ENCODE measurements at regions not wholly inside any gene's neighbourhood (a gene's known extent, or its start where the extent isn't known, plus 50 kb on each side); places are given as distances from the start of the nearest gene placed in this dataset.
"Not testable (repeated sequence)": the region's sequence is repeated elsewhere in the genome, so short reads cannot be mapped to it uniquely, and the experiment has no call there.

- DNase-seq = peak; percentile 8
- Histone ChIP-seq H3K9me3 (no peaks in the 10 kb centered on the region), H3K27me3 (no peaks in the 10 kb centered on the region), H3K27ac (no peak overlapping the region), H3K36me3 (no peaks in the 10 kb centered on the region), H3K4me3 (no peak overlapping the region), H3K4me1 (no peaks in the 10 kb centered on the region)
- in situ Hi-C loops (cut with MboI; ENCODE audit: low pct_ligation_motif_present in 1 of 4, low pct_unique_long_range_greater_than_20kb in 1 of 4, low sequenced_read_pairs in 3 of 4) (no loop called here), intact Hi-C loops (cut with DNase I; ENCODE audit: low total_unique reads) (no loop called here)
- 34% methylated on average over 2 of the region's 2 CpGs; no CpG with 5 or more reads in 1 of the 2 donors for WGBS, 2 donors (ENCODE audit: low coverage in 1 of 2)
- TF ChIP-seq CTCF (IDR thresholded peaks at IDR 0.05) (peak; percentile 28 to 47 (median 40)), POLR2AphosphoS5 (IDR thresholded peaks at IDR 0.05) (no peak), POLR2A (IDR thresholded peaks at IDR 0.05) (no peak)
These were observed 82.9 kb downstream of the LAS1L start for GRCh38 chrX:65451663-65452062.

GRCh38 chrX:65420154-65420553 is 114.4 kb downstream of the LAS1L start:
- H3K4me1 ChIP-seq = no peaks in the 10 kb centered on the region
- in situ Hi-C loops (cut with MboI; ENCODE audit: low pct_ligation_motif_present in 1 of 4, low pct_unique_long_range_greater_than_20kb in 1 of 4, low sequenced_read_pairs in 3 of 4) (no loop called here), intact Hi-C loops (cut with DNase I; ENCODE audit: low total_unique reads) (no loop called here)
- H3K36me3 ChIP-seq = no peaks in the 10 kb centered on the region
- no peak overlapping the region for H3K4me3 ChIP-seq
- TF ChIP-seq POLR2AphosphoS5 (IDR thresholded peaks at IDR 0.05) (no peak), CTCF (IDR thresholded peaks at IDR 0.05) (no peak), POLR2A (IDR thresholded peaks at IDR 0.05) (no peak), EP300 (IDR thresholded peaks at IDR 0.05; ENCODE audit: low read depth) (no peak)
- no peaks in the 10 kb centered on the region for H3K27me3 ChIP-seq
- H3K9me3 ChIP-seq = no peaks in the 10 kb centered on the region
- no peak for DNase-seq
- H3K27ac ChIP-seq = no peak overlapping the region
- WGBS, 2 donors (ENCODE audit: low coverage in 1 of 2) = 90% methylated on average over 2 of the region's 2 CpGs; no CpG with 5 or more reads in 1 of the 2 donors

- Histone ChIP-seq H3K27me3 (peaks cover 22% of the 10 kb centered on the region), H3K4me3 (peak overlapping the region in 3 of 4 donors; percentile 16 to 49 (median 24))
- H3K36me3 ChIP-seq; H3K4me1 ChIP-seq; in situ Hi-C loops (cut with MboI; ENCODE audit: low pct_ligation_motif_present in 1 of 4, low pct_unique_long_range_greater_than_20kb in 1 of 4, low sequenced_read_pairs in 3 of 4); intact Hi-C loops (cut with DNase I; ENCODE audit: low total_unique reads); H3K9me3 ChIP-seq; DNase-seq; H3K27ac ChIP-seq: not testable (repeated sequence)
- WGBS, 2 donors (ENCODE audit: low coverage in 1 of 2) = 52% methylated on average over 35 of the region's 48 CpGs; no CpG with 5 or more reads in 1 of the 2 donors
These were observed 126.9 kb downstream of the LAS1L start for GRCh38 chrX:65407662-65408061.

GRCh38 chrX:65407157-65407626 is 127.4 kb downstream of the LAS1L start:
- intact Hi-C loops (cut with DNase I; ENCODE audit: low total_unique reads) = no loop called here
- peaks cover 22% of the 10 kb centered on the region for H3K27me3 ChIP-seq
- H3K4me3 ChIP-seq = peak overlapping the region in 3 of 4 donors; percentile 16 to 49 (median 24)
- H3K4me1 ChIP-seq = no peaks in the 10 kb centered on the region
- TF ChIP-seq EP300 (IDR thresholded peaks at IDR 0.05; ENCODE audit: low read depth) = no peak
- no peak for TF ChIP-seq POLR2AphosphoS5 (IDR thresholded peaks at IDR 0.05)
- no peaks in the 10 kb centered on the region for H3K9me3 ChIP-seq
- in situ Hi-C loops (cut with MboI; ENCODE audit: low pct_ligation_motif_present in 1 of 4, low pct_unique_long_range_greater_than_20kb in 1 of 4, low sequenced_read_pairs in 3 of 4) = no loop called here
- DNase-seq = no peak
- WGBS, 2 donors (ENCODE audit: low coverage in 1 of 2) = 64% methylated on average over 58 of the region's 63 CpGs; no CpG with 5 or more reads in 1 of the 2 donors
- no peak overlapping the region for H3K27ac ChIP-seq
- no peaks in the 10 kb centered on the region for H3K36me3 ChIP-seq

GRCh38 chrX:65406532-65406931 is 128.1 kb downstream of the LAS1L start:
- Histone ChIP-seq H3K27ac (no peak overlapping the region), H3K4me1 (no peaks in the 10 kb centered on the region), H3K9me3 (no peaks in the 10 kb centered on the region), H3K4me3 (peak overlapping the region in 3 of 4 donors; percentile 16 to 49 (median 24)), H3K27me3 (peaks cover 22% of the 10 kb centered on the region), H3K36me3 (no peaks in the 10 kb centered on the region)
- in situ Hi-C loops (cut with MboI; ENCODE audit: low pct_ligation_motif_present in 1 of 4, low pct_unique_long_range_greater_than_20kb in 1 of 4, low sequenced_read_pairs in 3 of 4) (no loop called here), intact Hi-C loops (cut with DNase I; ENCODE audit: low total_unique reads) (no loop called here)
- 51% methylated on average over 12 of the region's 52 CpGs; no CpG with 5 or more reads in 1 of the 2 donors for WGBS, 2 donors (ENCODE audit: low coverage in 1 of 2)
- no peak for DNase-seq
- TF ChIP-seq POLR2A (IDR thresholded peaks at IDR 0.05) = no peak
- TF ChIP-seq POLR2AphosphoS5 (IDR thresholded peaks at IDR 0.05) = no peak
- no peak for TF ChIP-seq CTCF (IDR thresholded peaks at IDR 0.05)
- TF ChIP-seq EP300 (IDR thresholded peaks at IDR 0.05; ENCODE audit: low read depth) = no peak
